NCI-H510A treated with DMSO at 0.1 percent for 48 hours (cell line): ENCODE measurements at regions not wholly inside any gene's neighbourhood (a gene's known extent, or its start where the extent isn't known, plus 50 kb on each side); places are given as distances from the start of the nearest gene placed in this dataset.
"Not testable (repeated sequence)": the region's sequence is repeated elsewhere in the genome, so short reads cannot be mapped to it uniquely, and the experiment has no call there.

Source experiments
- DNase-seq: peaks from one replicate; lab custom pipeline; 2025; lab: John Stamatoyannopoulos, UW

GRCh38 chr3:82509106-82509842 lies 747.8 kb upstream of the GBE1 start:
- DNase-seq, result no peak

DNA sequence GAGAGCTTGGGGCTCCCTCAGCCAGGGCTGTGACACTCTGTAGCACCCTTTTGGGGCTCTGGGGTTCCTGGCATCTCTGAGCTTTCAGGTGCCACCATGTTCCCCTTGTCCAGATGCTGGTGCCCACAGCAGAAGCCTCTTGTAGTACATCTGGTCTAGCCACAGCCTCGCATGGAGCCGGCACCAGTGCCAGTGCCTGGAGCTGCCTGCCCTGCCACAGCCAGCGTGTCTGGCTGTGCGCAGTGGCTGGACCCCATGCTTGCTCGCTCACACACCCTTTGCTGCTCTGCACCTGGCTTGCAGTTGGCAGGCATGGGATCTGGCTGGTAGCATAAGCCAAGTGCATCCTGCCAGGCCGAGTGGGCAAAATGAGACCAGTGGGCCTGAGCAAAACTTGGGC lies 744.8 kb upstream of the GBE1 start:
- DNase-seq, result no peak

GRCh38 chr3:82505079-82505756 lies 743.8 kb upstream of the GBE1 start:
- DNase-seq, result no peak

- no peak for DNase-seq
Measured at GRCh38 chr3:82498186-82498585, 736.7 kb upstream of the GBE1 start.

GRCh38 chr3:82496890-82497560 lies 735.6 kb upstream of the GBE1 start:
- no peak for DNase-seq

DNA sequence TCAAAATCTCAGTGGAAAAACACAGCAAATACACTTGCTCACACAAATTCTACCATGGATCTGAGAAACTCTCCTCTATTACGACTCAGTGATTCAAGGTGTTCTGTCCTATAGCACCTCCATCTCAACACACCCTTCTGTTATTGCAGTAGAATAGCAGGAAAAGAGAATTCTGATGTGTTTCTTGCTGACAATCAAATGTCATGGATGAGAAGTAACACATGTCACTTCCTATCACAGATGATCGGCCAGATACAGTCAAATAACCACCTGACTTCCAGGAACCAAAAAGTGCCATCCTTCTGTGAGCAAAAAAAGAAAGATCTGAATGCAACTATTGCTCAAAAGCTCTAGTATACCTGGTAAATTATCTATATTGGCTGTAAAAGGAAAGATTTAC lies 734.2 kb upstream of the GBE1 start:
- no peak for DNase-seq

- no peak for DNase-seq
Measured at GRCh38 chr3:82494977-82495489, 733.6 kb upstream of the GBE1 start.

DNA sequence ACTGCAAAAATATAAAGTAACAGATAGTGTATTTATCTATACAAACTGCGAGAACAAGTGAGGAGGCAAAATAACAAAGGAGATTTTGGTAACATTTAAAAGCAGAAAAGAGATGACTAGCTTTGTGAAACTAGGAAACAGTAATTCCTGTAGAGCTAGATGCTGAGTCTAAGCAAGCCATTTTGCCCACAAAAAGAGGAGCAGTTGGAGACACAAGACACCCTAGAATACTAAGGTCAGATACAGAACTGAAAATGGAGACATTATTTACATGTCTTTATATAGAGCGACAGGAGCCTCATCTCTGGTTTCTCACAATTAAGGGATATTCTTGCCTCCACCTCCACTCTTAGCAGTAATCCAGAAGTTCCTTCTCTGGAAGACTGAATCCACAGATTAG lies 732.4 kb upstream of the GBE1 start:
- DNase-seq, result no peak

DNA sequence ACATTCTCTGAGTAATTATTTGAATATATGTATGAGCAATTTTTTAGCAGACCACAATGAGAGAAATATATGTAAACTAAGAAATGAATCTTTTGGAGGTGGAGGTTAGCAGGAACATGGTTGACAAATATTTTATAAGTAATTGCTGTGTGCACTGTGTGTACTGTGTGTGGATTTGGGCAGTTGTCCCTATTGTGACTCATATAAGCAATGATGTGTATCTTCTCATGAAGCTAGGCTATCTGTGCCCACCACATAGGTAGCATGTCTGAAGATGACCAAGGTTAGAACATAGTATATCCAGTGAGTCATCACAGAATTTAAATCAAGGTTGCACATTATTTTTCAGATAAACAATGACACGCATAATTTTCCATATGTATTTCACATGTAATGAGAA lies 713.9 kb upstream of the GBE1 start:
- DNase-seq, result no peak

GRCh38 chr3:82474711-82475110 lies 713.3 kb upstream of the GBE1 start:
- DNase-seq, result no peak

- DNase-seq, result no peak
Measured at GRCh38 chr3:82473864-82474541, 712.6 kb upstream of the GBE1 start.

GRCh38 chr3:82467051-82467450 lies 705.6 kb upstream of the GBE1 start:
- DNase-seq, result no peak

DNA sequence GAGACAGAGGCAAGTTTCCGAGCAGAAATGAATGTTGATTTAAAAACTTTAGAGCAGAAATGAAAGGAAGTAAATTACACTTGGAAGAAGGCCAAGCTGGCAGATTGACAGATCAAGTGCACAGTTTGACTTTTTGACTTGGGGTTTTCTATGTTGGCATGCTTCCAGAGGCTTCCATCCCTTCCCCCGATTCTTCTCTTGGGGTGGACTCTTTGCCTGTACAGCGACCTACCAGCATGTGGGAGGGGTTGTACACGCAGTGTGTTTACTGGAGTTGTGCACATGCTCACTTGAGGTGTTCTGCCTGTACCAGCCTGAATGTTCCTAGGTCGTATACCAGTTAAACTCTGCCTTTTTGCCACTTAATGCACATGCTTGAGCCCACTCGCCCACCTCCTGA lies 701.5 kb upstream of the GBE1 start:
- peak; percentile 19 for DNase-seq

DNA sequence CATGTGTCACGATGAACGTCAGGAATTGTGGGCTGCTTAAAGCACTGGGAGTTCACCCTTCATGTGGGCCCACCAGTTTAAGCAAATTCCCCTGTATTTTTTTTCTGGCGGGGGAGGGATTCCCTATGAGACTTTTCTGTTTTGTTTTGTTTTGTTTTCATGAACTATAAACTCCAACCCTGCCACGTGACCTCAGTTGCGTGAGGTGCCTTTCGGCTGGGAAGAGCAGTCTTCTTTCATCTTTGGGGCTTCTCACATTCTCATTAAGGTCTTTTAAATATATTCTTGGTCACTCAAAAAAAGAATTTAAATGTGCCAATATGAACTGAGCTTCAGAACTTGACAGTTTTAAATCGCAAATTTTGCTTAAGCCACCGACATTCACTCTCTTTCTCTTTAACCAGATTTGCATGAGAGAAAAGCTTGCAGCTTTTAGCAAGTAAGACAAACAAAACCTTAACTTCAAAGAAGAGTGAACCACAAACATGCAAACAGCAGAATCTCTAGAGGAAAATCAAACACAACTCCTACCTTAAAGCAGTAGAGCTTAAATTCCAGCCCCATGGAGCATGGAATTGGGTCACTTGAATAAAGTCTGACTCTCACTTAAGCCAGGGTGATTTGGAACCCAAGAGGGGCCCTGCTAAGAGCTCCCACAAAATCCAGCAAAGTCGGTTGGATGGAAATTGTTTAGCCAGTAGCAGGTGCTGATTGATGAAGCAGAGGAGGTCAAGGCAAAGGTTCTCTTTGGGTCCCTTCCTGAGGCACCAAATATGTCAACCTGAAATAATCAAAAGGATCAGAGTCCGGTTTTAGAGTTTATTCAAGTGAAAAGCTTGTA lies 699.8 kb upstream of the GBE1 start:
- no peak for DNase-seq

GRCh38 chr3:82448320-82448719 lies 686.9 kb upstream of the GBE1 start:
- DNase-seq, result no peak

- not testable (repeated sequence) for DNase-seq
Measured at GRCh38 chr3:82428821-82429220, 667.4 kb upstream of the GBE1 start.

DNA sequence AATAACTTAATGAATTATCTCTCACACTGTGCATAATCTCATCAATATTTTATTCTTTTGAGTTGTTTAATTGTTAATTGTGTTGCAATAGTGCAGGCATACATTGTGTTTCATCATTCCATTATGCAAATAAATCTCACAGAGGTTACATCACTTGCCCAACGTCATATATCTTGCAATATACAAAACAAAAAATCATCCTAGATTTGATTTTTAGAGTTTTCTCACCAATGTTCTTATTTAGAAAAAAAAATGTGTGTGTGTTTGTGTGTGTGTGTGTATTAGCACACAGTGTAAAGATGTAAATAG lies 662.5 kb upstream of the GBE1 start:
- no peak for DNase-seq

GRCh38 chr3:82423268-82424030 lies 662.0 kb upstream of the GBE1 start:
- no peak for DNase-seq

DNA sequence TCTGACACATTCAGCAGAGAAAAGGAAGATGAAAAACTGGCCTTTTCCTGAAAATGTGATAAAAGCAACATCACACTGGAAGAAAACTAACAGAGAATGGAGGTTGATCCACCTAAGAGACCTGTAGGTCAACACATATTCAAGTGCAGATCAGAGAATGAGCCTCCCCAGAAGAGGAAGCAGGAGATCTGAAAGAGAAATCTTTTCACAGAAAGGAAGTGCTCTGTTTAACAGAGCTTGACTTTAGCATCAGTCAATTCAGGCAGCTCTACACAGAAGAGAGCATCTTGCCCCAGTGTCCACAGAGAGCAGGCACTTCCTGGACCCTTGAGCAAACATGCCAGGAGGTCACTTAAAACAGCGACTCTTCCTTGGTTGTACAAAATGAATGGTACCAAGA lies 655.4 kb upstream of the GBE1 start:
- no peak for DNase-seq

GRCh38 chr3:82416349-82416748 lies 654.9 kb upstream of the GBE1 start:
- no peak for DNase-seq

DNA sequence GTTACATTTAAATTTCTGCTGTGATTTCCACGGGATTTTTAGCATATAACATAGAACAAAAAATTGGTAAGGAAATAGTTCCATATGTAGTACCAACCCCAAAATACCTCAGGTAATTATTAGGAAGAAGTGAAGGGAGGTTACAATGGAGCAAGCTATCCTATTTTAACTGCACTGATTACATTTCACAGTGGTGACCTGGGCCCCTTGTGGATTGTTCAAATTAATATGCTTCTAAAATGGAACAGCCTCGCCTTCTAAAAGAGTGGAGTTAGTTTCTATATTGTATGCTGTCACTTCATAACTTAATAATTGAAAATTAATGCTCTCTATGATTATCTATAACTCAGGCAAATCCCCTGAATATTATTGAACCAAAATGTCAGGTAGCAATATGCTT lies 651.7 kb upstream of the GBE1 start:
- DNase-seq, result no peak
